VCaP (cell line): ENCODE measurements at regions not wholly inside any gene's neighbourhood (a gene's known extent, or its start where the extent isn't known, plus 50 kb on each side); places are given as distances from the start of the nearest gene placed in this dataset.
"Not testable (repeated sequence)": the region's sequence is repeated elsewhere in the genome, so short reads cannot be mapped to it uniquely, and the experiment has no call there.

Experiments
- H3K27ac ChIP-seq: fragments of 450-650 bp; 2 replicates; pipeline ENCODE4 v1.5.1; 2017
- TF ChIP-seq, protein P1 (sequence below): fragments of 450-650 bp; conservative IDR thresholded peaks from 2 replicates; pipeline ENCODE4 v1.5.1; 2017; ENCODE audit warnings: mild to moderate bottlenecking, moderate library complexity

DNA sequence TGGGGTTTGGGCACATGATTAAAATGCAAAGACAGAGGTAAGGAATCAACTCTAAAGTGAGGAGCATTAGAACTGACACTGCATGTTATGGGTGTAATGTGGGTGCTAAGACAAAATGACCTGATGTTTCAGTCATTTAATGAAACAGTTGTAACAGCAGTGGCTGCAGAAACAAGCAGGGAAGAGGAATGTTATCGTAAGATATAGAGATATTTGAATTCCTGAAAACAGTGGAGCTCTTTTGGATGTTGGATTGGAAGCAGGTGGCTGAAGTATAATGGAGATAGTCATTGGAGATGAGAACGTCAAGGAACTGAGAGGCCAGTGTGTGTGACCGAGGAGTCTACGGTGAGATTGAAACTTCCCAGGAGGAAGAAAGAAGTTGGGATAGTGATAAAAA lies 1065.2 kb downstream of the ZPLD1 start:
- no peak overlapping the region for H3K27ac ChIP-seq

DNA sequence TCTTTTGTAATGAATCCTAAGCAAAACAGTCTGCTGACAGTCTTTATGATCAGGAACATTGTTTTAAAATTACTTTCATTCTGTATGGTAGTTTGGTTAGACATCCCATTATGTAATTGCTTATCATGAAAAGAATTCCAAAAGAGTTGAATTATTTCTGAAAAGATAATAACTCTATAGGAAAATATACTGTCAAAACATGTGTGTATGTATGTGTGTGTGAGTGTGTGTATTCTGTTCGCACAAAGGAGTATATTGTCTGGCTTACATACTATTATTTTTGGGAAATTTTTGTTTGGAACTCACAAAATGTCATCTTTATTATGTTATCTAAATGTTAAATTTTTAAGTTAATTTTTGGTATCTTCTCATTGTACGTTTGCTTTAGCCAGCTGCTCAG lies 1075.9 kb downstream of the ZPLD1 start:
- TF ChIP-seq, protein P1, sequence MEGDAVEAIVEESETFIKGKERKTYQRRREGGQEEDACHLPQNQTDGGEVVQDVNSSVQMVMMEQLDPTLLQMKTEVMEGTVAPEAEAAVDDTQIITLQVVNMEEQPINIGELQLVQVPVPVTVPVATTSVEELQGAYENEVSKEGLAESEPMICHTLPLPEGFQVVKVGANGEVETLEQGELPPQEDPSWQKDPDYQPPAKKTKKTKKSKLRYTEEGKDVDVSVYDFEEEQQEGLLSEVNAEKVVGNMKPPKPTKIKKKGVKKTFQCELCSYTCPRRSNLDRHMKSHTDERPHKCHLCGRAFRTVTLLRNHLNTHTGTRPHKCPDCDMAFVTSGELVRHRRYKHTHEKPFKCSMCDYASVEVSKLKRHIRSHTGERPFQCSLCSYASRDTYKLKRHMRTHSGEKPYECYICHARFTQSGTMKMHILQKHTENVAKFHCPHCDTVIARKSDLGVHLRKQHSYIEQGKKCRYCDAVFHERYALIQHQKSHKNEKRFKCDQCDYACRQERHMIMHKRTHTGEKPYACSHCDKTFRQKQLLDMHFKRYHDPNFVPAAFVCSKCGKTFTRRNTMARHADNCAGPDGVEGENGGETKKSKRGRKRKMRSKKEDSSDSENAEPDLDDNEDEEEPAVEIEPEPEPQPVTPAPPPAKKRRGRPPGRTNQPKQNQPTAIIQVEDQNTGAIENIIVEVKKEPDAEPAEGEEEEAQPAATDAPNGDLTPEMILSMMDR = no peak
- no peak overlapping the region for H3K27ac ChIP-seq

More for the DNA sequence above, 1065.2 kb downstream of the ZPLD1 start:
- TF ChIP-seq, protein P1 = no peak

DNA sequence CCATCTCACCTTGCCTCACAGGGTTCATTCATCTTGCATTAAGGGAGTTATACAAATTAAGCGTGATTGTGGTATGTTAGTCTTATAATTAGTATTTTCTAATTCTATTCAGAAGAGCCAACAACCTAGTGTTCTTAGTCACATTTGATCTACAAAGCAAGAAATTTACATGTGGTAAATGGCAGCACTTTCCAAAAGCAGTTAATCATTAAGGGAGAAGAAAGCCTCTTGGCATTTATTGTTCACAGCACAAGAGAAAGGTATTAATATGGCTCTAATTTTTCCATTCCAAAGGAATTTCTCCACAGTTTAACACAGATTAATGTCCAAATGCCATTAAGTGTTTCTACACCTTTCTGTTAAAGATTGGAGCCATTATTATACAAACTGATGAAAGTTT lies 1077.1 kb downstream of the ZPLD1 start:
- TF ChIP-seq, protein P1 = no peak
- H3K27ac ChIP-seq = no peak overlapping the region

DNA sequence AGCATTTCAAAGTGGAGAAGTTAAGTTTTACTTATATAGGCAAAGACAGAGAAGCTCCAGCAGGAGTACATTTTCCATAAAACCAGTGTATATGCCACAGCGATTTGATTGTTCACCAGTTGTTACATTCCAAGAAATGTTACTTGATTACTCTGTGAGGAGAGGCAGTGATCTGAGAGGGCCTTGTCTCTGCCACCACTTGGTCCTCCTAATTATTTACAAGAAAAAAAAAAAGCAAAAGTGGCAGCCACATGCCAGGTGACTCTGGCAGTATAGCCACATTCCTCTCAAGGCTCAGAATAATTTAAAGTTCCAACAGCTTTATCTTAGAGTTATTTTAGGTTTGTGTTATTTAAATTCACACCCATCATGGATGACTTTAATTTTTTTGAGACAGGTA lies 1077.8 kb downstream of the ZPLD1 start:
- TF ChIP-seq, protein P1 = no peak
- H3K27ac ChIP-seq = no peak overlapping the region

DNA sequence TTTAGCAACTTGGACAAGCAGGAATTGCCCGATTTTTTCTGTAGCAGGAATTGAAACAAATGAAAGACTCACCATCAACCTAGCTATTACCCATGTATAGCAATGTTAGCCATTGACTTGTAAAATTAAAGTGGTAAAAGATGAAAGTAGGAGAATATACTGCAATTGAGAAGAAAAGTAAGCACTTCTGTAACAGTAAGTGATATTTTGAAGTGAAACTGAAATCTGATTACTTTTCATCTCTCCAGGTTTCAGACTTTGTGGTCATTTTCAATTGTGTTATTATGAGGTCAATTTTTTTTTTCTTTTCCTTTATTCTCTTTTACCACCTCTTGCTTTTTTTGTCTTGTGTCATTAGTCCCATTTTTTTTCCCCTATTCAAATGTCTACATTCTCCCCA lies 1078.2 kb downstream of the ZPLD1 start:
- TF ChIP-seq, protein P1 = no peak
- no peak overlapping the region for H3K27ac ChIP-seq

DNA sequence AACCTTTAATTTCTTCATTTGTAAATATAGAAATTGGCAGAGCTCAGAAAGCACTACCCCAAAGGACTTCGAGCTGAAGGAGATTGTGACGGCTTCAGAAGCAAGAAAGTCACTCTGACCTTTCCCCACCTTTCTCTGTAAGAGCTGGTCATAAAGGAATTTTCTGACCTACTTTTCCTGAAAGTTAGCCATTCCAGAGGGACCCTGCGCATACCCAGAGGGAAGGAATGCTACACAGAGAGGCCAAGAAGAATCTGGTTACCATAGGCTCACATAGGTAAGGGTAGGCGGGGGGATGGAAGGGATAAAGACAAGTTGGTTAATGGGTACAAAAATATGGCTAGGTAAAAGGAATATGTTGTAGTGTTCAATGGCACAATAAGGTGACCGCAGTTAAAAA lies 1080.3 kb downstream of the ZPLD1 start:
- H3K27ac ChIP-seq = no peak overlapping the region
- TF ChIP-seq, protein P1 = no peak

DNA sequence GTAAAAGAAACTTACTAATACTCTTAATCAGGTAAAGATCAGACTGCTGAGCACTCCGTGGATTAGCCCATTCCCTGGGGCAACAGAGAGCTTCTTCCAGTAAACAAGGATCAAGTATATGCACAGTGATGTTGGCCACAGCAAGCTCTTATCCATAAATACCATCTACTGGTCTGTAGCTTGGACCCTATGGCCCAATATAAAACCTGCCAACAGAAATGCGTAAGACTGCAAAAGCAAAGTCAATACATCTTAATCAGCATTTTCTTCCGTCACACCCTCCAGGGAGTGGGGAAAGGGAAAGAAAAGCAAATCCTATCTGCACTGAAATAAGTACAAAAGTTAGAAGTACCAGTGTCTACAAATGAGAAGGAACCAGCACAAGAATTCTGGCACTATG lies 1082.1 kb downstream of the ZPLD1 start:
- TF ChIP-seq, protein P1 = no peak

DNA sequence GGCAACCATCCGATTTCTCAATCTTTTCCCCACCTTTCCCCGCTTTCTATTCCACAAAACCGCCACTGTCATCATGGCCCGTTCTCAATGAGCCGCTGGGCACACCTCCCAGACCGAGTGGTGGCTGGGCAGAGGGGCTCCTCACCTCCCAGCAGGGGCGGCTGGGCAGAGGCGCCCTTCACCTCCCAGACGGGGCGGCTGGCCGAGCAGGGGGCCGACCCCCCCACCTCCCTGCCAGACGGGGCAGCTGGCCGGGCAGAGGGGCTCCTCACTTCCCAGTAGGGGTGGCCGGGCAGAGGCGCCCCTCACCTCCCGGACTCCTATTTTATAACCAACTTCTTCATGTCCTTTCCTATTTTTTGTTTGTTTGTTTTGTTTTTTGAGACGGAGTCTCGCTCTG lies 1096.5 kb downstream of the ZPLD1 start:
- H3K27ac ChIP-seq = not testable (repeated sequence)

More for the DNA sequence above, 1082.1 kb downstream of the ZPLD1 start:
- H3K27ac ChIP-seq = no peak overlapping the region
